Urinary bladder (tissue), 3 donors: ENCODE measurements at regions not wholly inside any gene's neighbourhood (a gene's known extent, or its start where the extent isn't known, plus 50 kb on each side); places are given as distances from the start of the nearest gene placed in this dataset.

Experiments
- DNase-seq: peaks from one replicate; pipeline ENCODE4 v3.0.0-alpha.2; 2015; ENCODE audit errors: extremely low spot score
- H3K27ac ChIP-seq: one replicate; pipeline ENCODE4 v1.5.1; 2013; ENCODE audit warnings: low read depth, mild to moderate bottlenecking, moderate library complexity
- H3K36me3 ChIP-seq: one replicate; pipeline ENCODE4 v1.6.1; 2013; ENCODE audit warnings: mild to moderate bottlenecking, moderate library complexity; ENCODE audit not compliant: insufficient read depth
- H3K4me1 ChIP-seq: one replicate; pipeline ENCODE4 v1.6.1; 2013; ENCODE audit warnings: mild to moderate bottlenecking, moderate library complexity; ENCODE audit not compliant: insufficient read depth
- H3K4me3 ChIP-seq: one replicate; pipeline ENCODE4 v1.5.1; 2013; ENCODE audit warnings: low read depth, low read length
- WGBS: extraction: QIAGEN DNeasy Blood & Tissue Kit; methylation state at CpG from one replicate; pipeline ENCODE4 v1.1.7; 2013; 5-methylcytosine and 5-hydroxymethylcytosine counted together
- donor health status: healthy with polysubstance abuse.
- donor health status: healthy.

- Histone ChIP-seq H3K4me3 (no peak overlapping the region), H3K27ac (no peak overlapping the region), H3K36me3 (no peaks in the 10 kb centered on the region), H3K4me1 (no peaks in the 10 kb centered on the region)
- WGBS = 63% methylated on average over 28 of the region's 28 CpGs
- peak; percentile 13 for DNase-seq
Measured at GRCh38 chr7:155166673-155167370, 96.7 kb downstream of the HTR5A start.

- Histone ChIP-seq H3K4me1 (no peaks in the 10 kb centered on the region), H3K36me3 (no peaks in the 10 kb centered on the region), H3K4me3 (no peak overlapping the region), H3K27ac (no peak overlapping the region)
- no peak for DNase-seq
- whole genome bisulfite sequencing = 81% methylated on average over 19 of the region's 19 CpGs
Measured at GRCh38 chr7:155167706-155168365, 97.7 kb downstream of the HTR5A start.

GRCh38 chr7:155168597-155169480 is 98.7 kb downstream of the HTR5A start:
- DNase-seq = no peak
- no peak overlapping the region for H3K4me3 ChIP-seq
- H3K36me3 ChIP-seq = no peaks in the 10 kb centered on the region
- no peaks in the 10 kb centered on the region for H3K4me1 ChIP-seq
- 85% methylated on average over 14 of the region's 14 CpGs for WGBS
- no peak overlapping the region for H3K27ac ChIP-seq

- Histone ChIP-seq H3K27ac (no peak overlapping the region), H3K36me3 (no peaks in the 10 kb centered on the region), H3K4me1 (no peaks in the 10 kb centered on the region), H3K4me3 (no peak overlapping the region)
- DNase-seq = no peak
- 77% methylated on average over 13 of the region's 13 CpGs for WGBS
Measured at GRCh38 chr7:155169498-155170065, 99.5 kb downstream of the HTR5A start.

- Histone ChIP-seq H3K4me3 (no peak overlapping the region), H3K36me3 (no peaks in the 10 kb centered on the region), H3K4me1 (no peaks in the 10 kb centered on the region), H3K27ac (no peak overlapping the region)
- WGBS = 83% methylated on average over 8 of the region's 8 CpGs
- DNase-seq = no peak
Measured at GRCh38 chr7:155170331-155170730, 100.2 kb downstream of the HTR5A start.

- no peaks in the 10 kb centered on the region for H3K4me1 ChIP-seq
- no peak overlapping the region for H3K4me3 ChIP-seq
- WGBS = 70% methylated on average over 5 of the region's 5 CpGs
- no peaks in the 10 kb centered on the region for H3K36me3 ChIP-seq
- H3K27ac ChIP-seq = no peak overlapping the region
- DNase-seq = no peak
Measured at GRCh38 chr7:155172141-155172540, 102.0 kb downstream of the HTR5A start.

DNA sequence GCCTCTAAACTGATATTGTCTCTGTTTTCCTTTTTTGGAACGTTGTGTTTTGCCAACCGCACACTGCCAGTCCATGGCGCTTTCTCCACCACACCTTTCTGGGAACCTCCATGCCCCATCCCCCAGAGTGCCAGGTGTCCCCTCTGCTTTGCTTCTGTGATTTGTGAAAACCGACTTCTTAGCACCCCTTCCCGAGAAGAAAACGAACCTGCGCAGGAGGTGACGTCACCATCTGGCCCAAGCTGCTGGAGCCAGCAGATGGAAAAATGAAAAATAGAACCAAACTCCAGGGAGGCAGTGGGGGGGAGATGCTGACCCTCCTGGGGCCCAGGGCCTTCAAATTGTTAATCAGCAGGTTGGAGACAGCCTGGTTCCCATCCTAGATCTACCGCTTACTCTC is 103.8 kb downstream of the HTR5A start:
- no peak overlapping the region for H3K4me3 ChIP-seq
- no peak overlapping the region for H3K27ac ChIP-seq
- no peaks in the 10 kb centered on the region for H3K36me3 ChIP-seq
- WGBS = 85% methylated on average over 9 of the region's 9 CpGs
- no peaks in the 10 kb centered on the region for H3K4me1 ChIP-seq
- no peak for DNase-seq

DNA sequence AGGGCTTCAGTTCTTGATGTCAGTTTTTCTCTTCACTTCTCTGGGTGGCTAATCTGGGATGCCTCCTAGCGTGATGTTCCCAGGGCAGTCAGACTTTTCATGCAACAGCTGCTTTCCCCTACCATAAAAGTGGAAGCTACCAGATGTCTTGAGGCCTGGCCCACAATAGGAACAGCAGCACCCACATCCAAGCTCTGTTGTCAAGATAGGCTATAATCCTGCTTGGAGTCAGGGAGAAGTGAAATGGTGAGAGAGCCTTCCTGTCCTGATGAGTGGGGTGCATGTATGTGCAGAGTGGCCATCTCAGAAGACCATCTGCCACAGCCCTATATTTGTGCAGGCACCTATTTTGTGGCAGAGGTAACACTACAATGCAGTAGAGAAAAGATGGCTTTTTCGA is 108.0 kb downstream of the HTR5A start:
- Histone ChIP-seq H3K27ac (no peak overlapping the region), H3K36me3 (no peaks in the 10 kb centered on the region), H3K4me3 (no peak overlapping the region), H3K4me1 (no peaks in the 10 kb centered on the region)
- no peak for DNase-seq
- WGBS = 87% methylated on average over 2 of the region's 2 CpGs

GRCh38 chr7:155181768-155182167 is 111.6 kb downstream of the HTR5A start:
- 90% methylated on average over 8 of the region's 8 CpGs for WGBS
- H3K4me3 ChIP-seq = no peak overlapping the region
- no peak overlapping the region for H3K27ac ChIP-seq
- H3K4me1 ChIP-seq = no peaks in the 10 kb centered on the region
- no peak for DNase-seq
- no peaks in the 10 kb centered on the region for H3K36me3 ChIP-seq

DNA sequence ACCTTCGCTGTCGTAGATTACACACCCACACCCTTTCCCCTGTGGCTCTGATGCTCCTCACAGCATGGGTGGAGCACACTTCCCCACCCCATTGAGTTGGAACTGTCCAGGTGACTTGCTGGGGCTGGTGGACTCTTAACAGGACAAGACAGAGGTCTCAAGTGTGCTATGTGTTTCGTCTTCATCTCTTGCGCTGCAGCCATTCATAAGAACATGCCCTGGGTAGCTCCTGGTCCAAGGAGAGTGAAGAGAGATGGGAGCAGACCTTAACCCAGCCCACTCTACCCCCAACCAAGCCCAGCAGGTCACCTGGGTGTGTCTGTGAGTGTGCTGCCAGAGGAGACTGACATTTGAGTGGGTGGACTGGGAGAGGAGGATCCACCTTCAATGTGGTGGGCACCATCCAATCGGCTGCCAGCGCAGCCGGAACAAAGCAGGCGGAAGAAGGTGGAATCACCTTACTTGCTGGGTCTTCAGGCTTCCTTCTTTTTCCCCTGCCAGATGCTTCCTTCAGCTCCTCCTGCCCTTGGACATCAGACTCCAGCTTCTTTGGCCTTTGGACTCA is 112.4 kb downstream of the HTR5A start:
- Histone ChIP-seq H3K27ac (no peak overlapping the region), H3K4me3 (no peak overlapping the region), H3K36me3 (no peaks in the 10 kb centered on the region), H3K4me1 (no peaks in the 10 kb centered on the region)
- WGBS = 94% methylated on average over 8 of the region's 8 CpGs
- no peak for DNase-seq

DNA sequence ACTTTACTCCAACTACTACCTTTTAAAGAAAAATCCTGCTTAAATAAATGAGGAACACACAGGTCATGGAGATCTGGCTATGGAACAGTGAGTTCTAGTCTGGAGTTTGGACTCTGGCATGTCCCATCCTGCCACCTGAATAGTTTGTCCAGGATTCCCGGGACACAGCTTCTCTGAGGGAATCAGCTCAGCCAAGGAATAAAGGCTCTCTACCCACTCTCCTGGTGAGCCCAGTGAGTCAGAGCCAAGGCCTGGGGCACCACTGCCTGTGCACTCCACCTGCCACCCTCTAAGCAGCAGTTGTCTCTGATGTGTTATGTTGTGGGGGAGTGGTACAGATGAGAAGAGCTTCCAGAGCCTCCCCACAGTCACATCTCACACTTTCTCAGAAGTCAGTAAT is 113.5 kb downstream of the HTR5A start:
- no peaks in the 10 kb centered on the region for H3K36me3 ChIP-seq
- no peak overlapping the region for H3K4me3 ChIP-seq
- WGBS = 91% methylated on average over 1 of the region's 1 CpG
- H3K4me1 ChIP-seq = no peaks in the 10 kb centered on the region
- DNase-seq = no peak
- H3K27ac ChIP-seq = no peak overlapping the region

DNA sequence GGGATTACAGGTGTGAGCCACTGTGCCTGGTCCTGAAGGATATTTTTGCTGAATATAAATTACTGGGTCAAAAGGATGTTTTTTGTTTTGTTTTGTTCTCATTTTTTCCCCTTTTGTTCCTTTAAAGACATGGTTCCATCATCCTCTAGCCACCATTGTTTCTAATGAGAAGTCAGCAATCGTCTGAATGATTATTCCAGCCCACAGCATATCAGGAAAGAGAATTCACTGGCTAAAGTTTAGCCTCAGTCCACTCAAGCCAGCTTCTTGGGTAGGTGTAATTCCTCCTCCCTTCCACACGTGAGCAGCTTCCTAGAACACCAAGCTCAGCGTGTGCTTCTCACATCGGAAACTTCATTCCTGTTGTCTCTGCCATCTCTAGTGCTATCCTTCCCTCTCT is 112.8 kb upstream of the INSIG1 start:
- 70% methylated on average over 4 of the region's 4 CpGs for WGBS
- no peak for DNase-seq
- Histone ChIP-seq H3K36me3 (no peaks in the 10 kb centered on the region), H3K27ac (no peak overlapping the region), H3K4me3 (no peak overlapping the region), H3K4me1 (no peaks in the 10 kb centered on the region)

DNA sequence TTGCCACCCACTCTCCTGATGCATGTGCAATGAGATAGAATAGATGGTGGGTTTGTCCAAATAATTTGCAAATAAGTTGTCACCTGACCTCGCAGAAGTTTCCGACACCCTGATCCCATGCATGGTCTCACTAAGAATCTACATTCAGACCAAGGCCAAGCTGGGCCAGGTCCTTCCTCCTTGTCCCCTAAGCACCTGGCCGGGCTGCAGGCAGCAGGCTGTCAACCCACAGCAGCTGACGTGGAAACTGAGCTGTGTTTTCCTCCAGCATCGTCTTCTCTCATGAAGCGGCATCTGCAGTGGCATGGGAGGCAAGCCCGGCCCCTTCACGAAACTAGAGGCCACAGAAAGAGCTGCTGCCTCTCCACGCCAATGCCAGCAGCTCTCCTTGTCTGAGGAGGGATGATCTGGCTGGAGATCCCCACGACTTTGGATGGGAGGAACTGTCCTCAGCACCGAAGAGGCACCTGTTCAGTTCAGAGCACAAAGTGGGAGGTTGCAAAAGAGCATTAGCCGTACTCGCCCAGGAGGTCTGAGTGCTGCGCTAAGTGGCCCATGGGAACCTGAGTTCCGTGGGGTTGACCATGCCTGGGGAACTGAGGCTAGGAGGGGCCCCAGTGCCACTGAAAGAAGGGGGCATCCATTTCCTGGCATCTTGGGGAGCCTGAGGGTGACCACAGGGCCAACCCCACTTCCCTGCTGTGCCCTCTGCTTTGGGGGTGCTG is 110.5 kb upstream of the INSIG1 start:
- Histone ChIP-seq H3K27ac (no peak overlapping the region), H3K4me3 (no peak overlapping the region), H3K4me1 (no peaks in the 10 kb centered on the region), H3K36me3 (no peaks in the 10 kb centered on the region)
- no peak for DNase-seq
- WGBS = 83% methylated on average over 15 of the region's 15 CpGs
